ENCODE measurements at regions not wholly inside any gene's neighbourhood (a gene's known extent, or its start where the extent isn't known, plus 50 kb on each side); places are given as distances from the start of the nearest gene placed in this dataset.

DNA sequence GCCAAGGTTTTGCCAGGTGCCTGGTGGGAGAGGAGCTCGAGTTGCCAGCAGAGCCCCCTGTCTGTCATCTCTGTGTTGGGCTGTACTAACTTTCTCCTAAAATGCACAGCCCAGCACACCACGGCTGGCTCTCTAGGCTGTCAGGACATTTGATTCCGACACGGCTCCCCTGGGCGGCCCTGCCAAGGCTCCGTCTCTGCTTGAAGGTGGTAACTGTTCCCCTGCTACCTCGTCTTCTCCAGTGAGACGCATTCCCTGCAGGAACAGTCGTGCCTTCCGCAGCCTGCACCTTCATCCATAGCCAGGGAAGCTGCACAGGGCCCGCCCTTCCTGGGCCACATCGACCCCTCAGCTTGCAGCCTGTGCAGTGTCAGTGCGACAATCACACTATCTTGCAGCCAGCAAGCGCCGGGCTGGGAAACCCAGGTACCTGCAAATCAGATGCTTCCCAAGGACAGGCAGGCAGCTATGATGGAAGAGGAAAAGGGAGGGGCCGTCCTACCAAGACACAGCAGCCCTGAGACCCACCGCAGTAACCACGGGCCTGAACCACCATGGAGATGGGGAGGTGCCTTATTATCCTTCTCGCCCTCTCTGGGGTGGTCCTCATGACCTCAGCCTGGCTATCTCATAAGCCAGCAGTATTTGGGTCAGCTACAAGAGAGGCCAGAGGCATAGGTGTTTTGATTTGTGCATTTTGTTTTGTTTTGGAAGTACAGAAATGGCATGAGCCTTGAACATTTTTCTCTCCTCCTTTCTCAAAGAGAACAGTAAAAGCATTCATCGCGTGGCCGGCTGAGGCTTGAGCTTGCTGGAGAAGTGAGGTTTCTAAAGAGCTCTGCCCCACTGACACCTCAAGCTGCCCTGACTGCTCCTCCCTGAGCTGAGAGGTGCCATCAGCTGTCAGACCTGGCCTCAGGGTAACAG is 361.7 kb upstream of the TNRC6C start:
- no peak for DNase-seq (ENCODE audit: extremely low read depth, low read depth)

DNA sequence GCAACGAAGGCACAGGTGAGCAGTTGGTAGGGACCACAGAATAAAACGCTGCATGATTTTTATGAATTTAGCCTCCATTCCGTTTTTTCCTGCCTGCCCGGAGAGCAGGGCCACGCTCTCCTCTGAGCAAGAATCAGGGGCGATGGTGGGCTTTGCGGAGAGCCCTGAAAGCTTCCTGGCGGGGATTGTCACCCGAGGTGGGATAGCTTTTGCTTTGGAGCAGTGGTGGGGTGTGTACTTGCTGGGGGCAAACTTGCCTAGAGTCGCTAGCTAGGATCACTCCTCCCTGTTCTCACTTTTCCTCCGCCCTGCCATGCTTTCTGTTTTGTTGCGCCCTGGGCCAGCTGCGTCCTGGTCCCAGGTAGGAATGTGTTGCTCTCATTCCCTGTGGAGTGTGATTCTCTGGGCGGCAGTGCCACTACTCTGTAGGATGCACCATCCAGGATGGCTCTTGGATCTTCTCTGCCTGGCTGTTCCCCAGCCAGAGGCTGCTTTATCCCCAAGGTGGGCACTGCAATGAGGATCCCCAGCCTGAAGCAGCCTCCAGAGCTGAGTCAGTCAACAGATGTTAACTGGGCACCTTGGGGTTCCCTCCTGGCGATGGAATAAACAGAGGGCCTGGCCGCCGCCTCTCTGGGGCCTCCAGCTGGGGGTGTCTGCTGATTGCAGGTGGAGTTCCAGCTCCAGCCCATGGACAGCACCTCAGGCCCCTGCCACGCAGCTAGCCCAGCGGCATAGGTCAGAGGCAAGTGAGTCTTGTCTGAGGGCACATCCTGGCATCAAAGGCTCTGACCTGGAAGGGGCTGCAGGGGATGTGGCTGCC is 360.9 kb upstream of the TNRC6C start:
- TF ChIP-seq, protein P1, sequence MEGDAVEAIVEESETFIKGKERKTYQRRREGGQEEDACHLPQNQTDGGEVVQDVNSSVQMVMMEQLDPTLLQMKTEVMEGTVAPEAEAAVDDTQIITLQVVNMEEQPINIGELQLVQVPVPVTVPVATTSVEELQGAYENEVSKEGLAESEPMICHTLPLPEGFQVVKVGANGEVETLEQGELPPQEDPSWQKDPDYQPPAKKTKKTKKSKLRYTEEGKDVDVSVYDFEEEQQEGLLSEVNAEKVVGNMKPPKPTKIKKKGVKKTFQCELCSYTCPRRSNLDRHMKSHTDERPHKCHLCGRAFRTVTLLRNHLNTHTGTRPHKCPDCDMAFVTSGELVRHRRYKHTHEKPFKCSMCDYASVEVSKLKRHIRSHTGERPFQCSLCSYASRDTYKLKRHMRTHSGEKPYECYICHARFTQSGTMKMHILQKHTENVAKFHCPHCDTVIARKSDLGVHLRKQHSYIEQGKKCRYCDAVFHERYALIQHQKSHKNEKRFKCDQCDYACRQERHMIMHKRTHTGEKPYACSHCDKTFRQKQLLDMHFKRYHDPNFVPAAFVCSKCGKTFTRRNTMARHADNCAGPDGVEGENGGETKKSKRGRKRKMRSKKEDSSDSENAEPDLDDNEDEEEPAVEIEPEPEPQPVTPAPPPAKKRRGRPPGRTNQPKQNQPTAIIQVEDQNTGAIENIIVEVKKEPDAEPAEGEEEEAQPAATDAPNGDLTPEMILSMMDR (IDR thresholded peaks at IDR 0.05; ENCODE audit: low read depth, low read length) = no peak
- DNase-seq (ENCODE audit: extremely low read depth, low read depth) = no peak

More for the DNA sequence above, 361.7 kb upstream of the TNRC6C start:
- TF ChIP-seq, protein P1 (IDR thresholded peaks at IDR 0.05; ENCODE audit: low read depth, low read length) = no peak

DNA sequence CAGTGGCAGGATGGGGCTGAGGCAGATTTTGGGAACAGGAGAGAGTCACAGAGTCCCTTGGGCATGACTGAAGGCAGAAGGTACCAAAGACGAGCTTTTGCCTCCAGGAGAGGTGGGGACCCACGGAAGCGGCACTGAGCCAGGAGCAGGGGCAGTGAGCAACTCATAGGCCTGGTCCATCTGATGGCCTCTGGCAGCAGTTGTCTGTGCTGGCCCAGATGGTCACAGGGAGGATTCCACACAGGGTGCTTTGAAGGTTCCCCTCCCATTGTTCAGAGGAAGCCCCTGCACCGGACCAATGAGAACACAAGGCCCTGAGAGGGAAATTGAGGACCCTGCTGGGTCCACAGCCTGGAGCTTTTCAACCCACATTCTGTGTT is 360.3 kb upstream of the TNRC6C start:
- no peak for DNase-seq (ENCODE audit: extremely low read depth, low read depth)
- TF ChIP-seq, protein P1 (IDR thresholded peaks at IDR 0.05; ENCODE audit: low read depth, low read length) = no peak

DNA sequence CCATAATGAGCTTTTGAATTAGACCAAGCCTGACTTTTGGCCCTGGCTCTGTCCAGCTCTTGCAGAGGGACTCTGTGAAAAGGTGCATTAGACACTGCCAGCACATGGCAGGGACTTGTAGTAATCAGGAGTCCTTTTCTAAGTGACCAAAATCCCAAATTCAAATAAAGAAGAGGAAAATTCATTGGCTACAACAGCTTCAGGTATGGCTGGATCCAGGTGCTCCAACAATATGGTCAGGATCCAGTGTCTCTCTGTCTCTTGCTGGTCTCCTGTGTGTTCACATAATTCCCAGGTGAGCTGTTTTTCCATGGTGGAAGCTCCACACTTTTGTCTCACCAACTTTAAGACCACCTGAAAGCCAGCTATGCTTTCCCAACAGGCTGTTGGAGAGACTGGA is 358.8 kb upstream of the TNRC6C start:
- TF ChIP-seq, protein P1 (IDR thresholded peaks at IDR 0.05; ENCODE audit: low read depth, low read length) = no peak
- DNase-seq (ENCODE audit: extremely low read depth, low read depth) = no peak

DNA sequence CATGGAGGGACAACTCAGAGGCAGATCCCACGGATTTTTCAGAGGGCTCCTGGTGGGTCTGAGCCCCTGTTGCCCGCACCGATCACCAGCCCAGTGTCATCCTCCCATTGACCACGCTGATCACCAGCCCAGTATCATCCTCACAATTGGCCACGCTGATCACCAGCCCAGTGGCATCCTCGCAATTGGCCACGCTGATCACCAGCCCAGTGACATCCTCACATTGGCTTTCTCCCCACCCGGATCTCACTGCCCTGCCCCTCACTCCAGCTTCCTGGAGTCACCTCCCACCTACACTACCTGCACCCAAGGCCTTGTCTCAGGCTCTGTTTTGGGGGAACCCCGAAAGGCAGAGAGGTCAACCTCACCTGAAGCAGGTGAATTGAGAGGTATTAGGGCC is 358.2 kb upstream of the TNRC6C start:
- no peak for DNase-seq (ENCODE audit: extremely low read depth, low read depth)

DNA sequence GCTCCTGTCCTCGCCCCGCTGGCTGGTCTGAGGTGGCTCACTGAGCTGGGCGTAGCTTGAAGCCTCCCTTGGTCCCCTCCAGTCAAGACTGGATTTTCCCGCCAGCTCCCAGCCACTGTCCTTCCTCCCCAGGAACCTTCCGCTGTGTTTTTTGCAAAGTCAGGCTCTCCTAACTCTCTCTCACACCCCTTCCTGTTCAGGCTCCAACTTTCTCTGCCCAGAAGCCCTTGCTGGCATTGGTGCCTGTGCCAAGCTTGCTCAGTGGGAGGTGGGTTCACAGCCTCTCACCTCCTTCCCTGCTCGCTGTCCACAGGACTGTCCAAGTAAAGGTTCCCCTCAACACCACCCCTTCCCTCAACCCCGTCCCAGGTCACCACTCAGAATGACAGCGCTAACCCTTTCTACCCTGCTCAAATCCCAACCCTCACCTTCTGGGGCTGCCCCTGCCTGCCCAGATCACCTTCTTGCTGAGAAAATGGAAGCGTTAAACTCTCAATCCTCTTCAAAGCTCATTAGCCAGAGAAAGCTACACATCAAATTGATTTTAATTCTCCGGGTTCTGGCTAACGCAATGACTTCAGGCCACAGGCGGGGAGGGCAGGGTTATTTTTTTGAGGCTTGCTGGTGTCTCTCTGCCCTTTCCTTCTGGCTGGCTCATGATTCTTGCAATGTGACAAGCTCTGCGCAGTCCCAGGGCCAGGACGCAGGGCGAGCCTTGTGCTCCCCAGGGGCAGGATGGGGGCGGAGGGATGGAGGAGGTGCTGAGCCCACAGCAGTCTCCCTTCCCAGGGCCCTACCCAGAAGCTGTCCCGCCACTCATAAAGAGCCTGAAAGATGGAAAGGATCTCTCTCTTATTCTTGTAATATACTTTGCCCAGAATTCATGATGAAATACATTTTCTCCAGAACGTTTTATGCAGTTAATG is 357.2 kb upstream of the TNRC6C start:
- no peak for DNase-seq (ENCODE audit: extremely low read depth, low read depth)
- TF ChIP-seq, protein P1 (IDR thresholded peaks at IDR 0.05; ENCODE audit: low read depth, low read length) = no peak

More for the DNA sequence above, 358.2 kb upstream of the TNRC6C start:
- TF ChIP-seq, protein P1 (IDR thresholded peaks at IDR 0.05; ENCODE audit: low read depth, low read length) = no peak

Data from AG09319 (cell line).